Posterior vena cava (tissue), 2 donors: ENCODE measurements at regions not wholly inside any gene's neighbourhood (a gene's known extent, or its start where the extent isn't known, plus 50 kb on each side); places are given as distances from the start of the nearest gene placed in this dataset.
"Not testable (repeated sequence)": the region's sequence is repeated elsewhere in the genome, so short reads cannot be mapped to it uniquely, and the experiment has no call there.

Experiments
- DNase-seq: peaks from one replicate; pipeline ENCODE4 v3.0.0-alpha.2; 2020; ENCODE audit warnings: low spot score
- intact Hi-C, 2 donors: fragments of 100-400 bp; cut with DNase I; formaldehyde crosslinking; loops; one replicate each; pipeline versions ENCODE4 v1.14.1 to v1.14.2; 2022 to 2023
- donor health status: DM: yes; HTN: yes; CAD: no.
- donor health status: DM: yes; HTN: yes; CAD: no.

DNA sequence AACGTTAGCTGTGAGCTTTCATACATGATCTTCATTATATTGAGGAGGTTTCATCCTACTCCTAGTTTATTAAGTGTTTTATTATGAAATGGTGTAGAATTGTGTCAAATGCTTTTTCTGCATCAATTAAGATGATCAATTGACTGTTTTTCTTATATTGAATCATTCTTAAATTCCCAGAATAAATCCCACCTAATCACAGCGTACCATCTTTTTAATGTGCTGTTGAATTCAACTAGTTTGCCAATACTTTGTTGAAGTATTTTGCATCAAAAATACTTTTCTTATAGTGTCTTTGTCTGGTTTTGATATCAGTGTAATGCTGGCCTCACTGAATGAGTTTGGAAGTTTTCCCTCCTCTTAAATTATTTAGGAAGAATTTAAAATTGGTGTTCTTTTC is 138.6 kb upstream of the SGCG start:
- DNase-seq, result no peak
- intact Hi-C loops, result no loop called here

DNA sequence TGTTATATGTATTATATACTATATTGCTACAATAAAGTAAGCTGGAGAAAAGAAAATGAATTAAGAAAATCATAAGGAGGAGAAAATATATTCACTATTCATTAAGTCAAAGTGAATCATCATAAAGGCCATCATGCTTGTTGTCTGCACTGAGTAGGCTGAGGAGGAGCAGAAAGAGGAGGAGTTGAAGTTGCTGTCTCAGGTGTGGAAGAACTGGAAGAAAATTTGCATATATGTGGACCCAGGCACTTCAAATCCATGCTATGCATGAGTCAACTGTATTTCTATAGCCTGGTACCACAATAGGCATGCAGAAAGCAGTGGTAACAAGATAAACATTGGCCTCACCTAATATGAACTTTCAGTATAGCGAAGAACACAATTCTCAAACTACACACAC is 135.9 kb upstream of the SGCG start:
- no peak for DNase-seq
- intact Hi-C loops, result no loop called here

DNA sequence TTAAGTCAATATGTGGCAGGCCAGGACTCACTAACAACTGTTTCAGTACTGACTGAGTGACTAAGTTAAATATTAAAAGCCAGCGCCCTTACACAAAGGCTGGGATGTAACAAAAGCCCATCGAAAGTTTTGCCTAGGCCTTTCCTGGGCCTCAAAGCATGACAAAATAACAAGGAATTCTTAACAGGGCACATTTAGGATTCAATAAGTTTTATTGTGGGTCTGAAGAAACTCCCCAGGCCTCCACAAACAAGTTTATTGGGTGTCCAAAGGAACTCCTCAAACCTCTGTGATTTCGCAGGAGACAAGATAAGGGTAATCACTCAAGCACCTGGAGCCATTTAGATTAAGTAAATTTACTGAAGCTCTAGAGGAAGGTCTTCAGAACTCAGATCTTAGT is 130.7 kb upstream of the SGCG start:
- DNase-seq, result no peak
- intact Hi-C loops, result no loop called here

DNA sequence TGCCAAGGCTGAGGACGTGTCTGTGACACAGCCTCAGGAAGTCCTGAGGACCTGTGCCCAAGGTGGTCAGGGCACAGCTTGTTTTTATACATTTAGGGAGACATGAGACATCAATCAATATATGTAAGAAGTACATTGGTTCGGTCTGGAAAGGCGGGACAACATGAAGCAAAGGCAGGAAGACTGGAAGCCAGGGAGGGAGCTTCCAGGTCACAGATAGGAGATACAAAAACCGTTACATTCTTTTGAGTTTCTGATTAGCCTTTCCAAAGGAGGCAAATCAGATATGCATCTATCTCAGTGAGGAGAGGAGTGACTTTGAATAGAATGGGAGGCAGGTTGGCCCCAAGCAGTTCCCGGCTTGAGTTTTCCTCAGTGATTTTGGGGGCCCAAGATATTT is 127.1 kb upstream of the SGCG start:
- DNase-seq, intact Hi-C loops: not testable (repeated sequence)

DNA sequence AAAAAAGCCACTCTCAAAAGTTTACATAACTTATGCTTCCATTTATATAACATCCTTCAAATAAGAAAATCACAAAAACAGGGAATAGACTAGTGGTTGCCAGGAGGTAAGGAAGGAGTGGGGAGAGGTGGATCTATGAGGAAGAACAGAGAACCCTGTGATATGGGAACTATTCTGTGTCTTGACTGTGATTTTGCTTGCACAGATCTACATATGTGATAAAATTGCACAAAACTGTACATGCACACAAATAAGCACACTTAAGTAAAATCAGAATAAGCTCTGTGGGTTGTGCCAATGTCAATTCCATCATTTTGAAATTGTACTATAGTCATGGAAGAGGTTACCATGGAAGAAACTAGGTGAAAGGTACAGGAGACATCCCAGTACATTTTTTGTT is 121.6 kb upstream of the SGCG start:
- intact Hi-C loops, result no loop called here
- DNase-seq, result no peak

DNA sequence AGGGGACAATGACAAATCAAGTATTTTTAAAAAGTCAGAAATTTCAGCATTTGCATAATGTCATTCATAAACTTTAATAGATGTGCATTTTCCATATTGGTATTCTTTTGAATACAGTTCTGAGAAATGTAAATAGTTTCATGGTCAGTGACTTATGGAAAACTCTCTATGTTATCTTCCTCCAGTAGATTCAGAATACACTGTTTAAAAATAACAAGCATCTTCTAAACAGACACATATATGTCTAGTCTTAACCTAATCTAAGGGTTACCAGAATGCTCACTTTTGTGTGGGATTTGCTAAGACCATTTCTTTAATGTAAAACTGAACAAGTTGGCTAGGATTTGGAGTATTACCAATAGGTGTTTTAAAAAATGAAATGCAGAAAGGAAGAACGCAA is 119.8 kb upstream of the SGCG start:
- no peak for DNase-seq

DNA sequence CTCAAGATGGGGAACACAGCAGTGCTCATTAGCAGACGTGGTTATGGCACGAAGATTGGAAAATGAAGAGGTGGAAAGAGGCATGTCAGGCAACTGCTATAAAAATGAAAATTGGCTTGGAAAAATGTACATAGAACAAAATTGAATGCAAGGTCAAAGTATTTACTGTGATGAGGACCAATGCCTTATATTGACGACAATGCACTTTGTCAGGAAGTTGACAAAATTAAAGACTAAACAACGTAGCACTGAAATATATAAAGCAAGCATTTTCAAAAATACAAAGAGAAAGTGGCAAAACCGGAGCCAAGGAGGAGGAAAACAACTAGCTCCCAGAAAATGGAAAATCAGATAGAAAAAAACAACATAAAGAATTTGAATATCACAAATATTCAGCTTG is 113.7 kb upstream of the SGCG start:
- intact Hi-C loops, result no loop called here
- DNase-seq, result no peak

More for the DNA sequence above, 119.8 kb upstream of the SGCG start:
- intact Hi-C loops, result no loop called here

DNA sequence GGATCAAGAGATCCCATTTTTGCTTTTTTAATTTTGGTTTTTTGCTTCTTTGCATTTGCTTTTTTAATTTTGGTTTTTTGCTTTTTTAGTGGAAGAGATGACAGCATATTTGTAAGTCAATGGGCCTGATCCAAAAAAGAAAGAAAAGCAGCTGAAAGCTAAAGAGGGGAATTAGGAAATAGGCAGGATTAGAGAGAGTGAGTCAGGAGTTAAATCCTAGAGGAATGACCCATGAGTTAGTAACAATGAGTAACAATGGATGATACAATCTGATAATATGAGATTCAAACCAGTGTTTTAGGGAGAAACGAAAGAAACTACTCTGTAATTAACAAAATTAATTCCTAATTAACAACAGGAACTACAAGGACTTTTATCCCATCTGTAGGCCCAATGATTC is 111.2 kb upstream of the SGCG start:
- intact Hi-C loops, result no loop called here
- no peak for DNase-seq

DNA sequence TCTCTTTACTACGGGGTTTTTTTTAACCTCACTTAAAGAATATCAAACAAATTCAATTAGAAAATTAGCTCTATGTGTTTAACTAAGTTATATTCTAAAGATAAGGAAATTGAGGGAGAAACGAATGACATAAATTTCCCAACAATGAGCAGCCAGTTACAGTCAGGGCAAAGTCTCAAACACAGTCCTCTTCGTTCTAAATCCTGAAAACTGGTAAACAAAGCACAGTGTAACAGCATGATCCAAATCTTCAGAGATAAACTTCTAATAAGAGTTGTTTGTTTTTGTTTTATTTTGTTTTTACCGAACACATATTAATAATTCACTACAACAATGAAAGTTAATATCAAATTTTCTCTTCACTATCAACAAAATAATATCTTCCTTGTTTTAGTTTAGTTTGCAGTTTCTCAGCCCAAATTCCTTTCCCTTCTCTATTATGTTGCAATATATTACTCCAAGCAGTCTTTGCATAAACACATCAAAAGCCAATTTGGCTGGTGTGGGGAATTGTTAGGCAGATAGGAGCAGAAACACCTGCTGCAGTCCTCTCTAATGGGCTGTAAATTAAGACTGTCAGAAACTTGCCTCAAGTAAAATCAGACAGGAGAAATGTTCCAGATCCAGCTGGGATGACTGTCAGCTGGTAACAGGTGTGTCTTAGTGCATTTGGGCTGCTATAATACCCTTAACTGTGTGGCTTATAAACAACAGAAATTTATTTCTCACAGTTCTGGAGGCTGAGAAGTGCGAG is 106.5 kb upstream of the SGCG start:
- no peak for DNase-seq
- intact Hi-C loops, result no loop called here

DNA sequence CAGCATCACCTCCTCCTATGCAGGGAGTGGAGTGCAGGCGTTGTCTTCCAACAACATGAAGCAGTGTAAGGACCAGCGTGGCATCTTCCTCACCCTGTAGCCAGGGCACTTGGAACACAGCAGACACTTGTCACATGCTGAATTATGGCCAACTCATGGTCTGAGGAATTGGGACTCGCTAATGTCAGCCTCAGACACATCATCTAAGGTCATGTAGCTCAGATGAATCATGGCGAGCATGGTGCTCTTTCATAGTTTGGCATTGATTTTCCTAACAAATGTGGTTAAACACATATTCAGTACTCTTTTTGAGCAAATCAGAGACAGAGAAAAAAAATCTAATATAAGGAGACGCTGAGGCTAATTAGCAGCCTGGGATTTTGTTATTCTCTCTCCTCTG is 99.6 kb upstream of the SGCG start:
- intact Hi-C loops, result no loop called here
- DNase-seq, result no peak

DNA sequence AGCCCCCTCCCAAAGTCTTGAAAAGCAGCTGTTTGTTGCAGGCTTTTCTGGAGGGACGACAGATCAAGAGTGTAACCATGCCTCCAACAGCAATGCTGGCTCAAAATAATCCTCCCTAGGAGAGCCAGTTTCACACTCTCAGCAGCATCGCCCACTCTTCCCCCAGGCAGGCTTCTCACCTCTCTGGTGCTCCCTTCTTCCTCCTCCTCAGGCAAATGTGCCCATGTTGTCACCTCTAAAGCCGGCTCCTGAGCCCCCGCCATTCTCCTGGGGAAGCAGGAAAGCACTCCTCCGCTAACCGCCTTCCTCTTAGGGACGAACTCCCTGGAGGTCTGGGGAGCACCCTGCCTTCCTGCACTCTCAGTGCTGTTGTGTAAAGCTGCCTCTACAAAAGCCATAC is 98.9 kb upstream of the SGCG start:
- intact Hi-C loops, result no loop called here
- DNase-seq, result no peak

DNA sequence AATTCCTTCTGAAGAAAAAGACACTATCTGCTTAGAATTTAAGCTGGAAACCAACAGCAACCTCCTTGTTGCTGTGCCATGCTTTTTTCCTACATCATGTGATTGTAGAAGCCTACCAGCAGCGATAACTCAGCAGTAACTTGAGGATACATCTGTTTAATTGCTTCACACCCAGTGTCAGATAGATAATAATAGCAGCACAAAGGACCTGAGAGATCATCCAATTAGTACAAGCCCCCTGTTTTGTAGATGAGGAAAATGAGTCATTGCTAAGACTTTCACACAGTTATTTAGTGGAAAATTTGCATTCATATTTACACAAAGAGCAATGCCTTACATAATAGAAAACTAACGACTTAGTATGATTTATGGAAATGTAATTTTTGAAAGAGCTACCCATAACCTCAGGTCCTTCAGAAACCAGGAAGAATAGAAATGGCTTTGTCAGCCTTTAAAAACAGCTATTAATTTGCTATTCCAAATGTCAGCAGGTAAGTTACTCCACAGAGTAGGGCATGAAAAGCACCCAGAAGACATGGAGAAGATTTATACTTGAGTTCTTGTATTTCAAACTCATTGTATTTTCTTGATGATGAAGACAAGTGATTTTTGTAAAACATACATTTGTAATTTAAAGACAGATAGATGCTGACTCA is 93.7 kb upstream of the SGCG start:
- intact Hi-C loops, result no loop called here
- DNase-seq, result no peak

DNA sequence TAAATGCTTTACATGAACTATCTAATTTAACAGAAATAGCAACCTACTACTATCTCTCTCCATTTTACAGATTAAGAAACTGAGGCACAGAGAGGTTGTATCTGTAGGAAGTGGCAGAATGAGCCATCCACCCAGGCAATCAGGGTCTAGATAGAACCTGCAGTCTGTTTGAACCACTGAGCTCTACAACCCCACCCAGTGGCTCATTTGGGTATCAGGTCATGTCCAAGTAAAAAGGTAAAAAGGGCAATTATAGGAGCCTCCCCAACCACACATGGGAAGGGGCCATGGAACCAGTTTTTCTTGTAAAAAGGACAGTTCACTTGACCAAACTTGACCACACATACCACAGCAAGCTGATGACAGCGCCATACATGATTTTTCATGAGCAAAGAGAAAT is 92.9 kb upstream of the SGCG start:
- no peak for DNase-seq
- intact Hi-C loops, result no loop called here

DNA sequence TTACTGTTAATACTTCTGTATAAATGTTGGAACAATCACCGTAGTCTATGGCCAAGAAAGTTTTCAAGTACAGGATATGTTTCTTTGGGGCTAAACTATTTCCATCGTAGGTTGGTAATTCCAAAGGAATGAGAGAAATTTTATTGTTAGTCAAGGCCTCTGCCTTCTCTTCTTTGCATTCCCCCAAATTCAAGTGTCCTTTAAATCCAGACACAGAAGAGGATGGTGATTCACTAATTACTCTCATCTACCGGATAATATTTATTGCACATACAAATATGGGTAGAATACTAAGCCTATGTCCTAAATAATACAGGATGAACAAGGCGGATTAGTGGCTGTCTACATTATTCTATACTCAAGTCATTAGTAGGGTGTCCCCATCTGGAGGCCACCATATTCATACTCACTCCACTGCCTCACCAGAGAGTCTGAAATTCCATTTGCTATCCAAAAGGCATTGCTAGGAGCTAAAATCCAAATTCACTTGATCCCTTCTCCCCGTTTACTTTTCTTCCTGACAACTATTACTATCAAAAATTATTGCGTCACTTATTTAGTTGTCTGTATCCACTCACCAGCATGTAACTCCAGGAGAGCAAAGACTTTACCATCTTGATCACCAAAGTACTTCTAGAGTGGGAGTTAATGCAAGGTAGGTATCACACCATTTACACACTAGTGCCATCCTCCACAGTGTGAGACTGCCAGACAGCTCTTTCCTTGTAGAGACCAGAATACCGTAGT is 82.4 kb upstream of the SGCG start:
- intact Hi-C loops, result no loop called here
- DNase-seq, result no peak

DNA sequence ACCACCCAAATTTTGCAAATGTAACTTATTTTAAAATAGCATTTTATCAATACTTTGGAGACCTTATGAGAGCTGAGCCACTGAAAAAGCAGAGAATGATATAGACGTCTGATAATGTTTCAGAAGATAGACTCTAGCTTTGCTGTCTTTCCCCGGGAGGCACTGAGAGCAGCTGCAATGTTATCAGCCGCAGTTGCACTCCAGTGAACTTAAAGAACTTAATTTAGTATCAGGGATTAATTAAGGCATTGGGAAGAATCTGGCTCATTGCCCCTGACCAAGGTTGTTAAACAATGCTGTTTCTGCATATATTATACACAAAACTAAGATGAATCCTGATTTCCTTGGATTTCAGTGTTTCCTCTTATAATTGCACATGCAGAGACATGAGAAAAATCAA is 75.7 kb upstream of the SGCG start:
- intact Hi-C loops, result no loop called here

DNA sequence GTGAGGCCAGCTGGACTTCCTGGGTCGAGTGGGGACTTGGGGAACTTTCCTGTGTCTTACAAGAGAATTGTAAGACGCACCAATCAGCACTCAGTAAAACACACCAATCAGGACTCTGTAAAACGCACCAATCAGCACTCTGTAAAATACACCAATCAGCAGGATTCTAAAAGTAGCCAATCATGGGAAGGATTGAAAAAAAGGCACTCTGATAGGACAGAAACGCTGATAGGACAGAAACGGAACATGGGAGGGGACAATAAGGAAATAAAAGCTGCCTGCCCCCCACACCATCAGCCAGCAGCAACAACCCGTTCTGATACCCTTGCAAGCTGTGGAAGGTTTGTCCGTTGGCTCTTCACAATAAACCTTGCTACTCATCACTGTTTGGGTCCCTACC is 73.1 kb upstream of the SGCG start:
- intact Hi-C loops, result no loop called here
- no peak for DNase-seq

More for the DNA sequence above, 75.7 kb upstream of the SGCG start:
- no peak for DNase-seq

DNA sequence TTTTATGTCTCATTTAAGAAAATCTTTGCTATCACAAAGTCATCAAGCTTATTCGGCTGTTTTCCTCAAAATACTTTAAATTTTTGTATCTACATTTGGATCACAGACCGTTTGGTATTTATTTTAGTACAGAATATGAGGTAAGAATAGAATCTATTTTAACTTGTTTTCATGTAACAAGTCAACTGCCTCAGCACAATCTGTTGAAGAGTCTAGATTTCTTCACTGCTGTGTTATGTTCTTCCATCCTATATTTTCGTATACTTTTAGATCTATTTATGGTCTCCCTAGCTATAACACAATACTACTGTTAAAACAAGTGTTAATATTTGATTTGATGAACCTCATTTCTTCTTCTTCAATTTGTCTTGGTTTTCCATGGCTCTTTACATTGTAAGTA is 61.6 kb upstream of the SGCG start:
- intact Hi-C loops, result no loop called here
- DNase-seq, result no peak

DNA sequence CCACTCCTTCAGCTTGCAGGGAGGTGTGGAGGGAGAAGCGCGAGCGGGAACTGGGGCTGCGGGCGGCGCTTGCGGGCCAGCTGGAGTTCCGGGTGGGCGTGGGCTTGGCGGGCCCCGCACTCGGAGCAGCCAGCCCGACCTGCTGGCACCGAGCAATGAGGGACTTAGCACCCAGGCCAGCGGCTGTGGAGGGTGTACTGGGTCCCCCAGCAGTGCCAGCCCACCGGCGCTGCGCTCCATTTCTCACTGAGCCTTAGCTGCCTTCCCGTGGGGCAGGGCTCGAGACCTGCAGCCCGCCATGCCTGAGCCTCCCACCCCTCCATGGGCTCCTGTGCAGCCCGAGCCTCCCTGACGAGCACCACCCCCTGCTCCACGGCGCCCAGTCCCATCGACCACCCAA is 53.2 kb upstream of the SGCG start:
- DNase-seq, intact Hi-C loops: not testable (repeated sequence)

DNA sequence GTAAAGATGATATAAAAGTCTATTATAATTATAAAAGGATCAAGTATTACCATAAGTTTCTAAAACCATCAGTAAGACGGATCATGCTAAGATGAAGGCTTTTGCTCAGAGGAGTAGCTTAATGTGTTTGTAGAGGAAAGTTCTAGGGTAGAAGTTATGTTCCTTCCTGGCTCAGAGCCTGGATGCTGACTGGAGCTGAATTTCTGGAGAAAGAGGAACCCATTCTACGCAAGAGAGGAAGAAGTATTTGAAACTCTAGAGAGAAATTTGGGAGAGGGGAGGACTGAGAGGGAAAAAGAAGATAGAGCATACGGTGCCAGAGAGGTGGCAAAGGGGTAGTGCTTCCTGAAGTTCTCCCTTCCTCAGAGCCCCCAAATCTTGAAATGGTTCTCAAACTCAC is 51.4 kb upstream of the SGCG start:
- intact Hi-C loops, result no loop called here
- no peak for DNase-seq
